PC-9 (cell line): ENCODE measurements at regions not wholly inside any gene's neighbourhood (a gene's known extent, or its start where the extent isn't known, plus 50 kb on each side); places are given as distances from the start of the nearest gene placed in this dataset.

Experiments
- EZH2 ChIP-seq: fragments of 200-600 bp; sonication (generic); IDR thresholded peaks from 2 replicates; pipeline ENCODE4 v1.8.0; 2017; ENCODE audit warnings: antibody characterized with exemption, low read depth
- TF ChIP-seq, protein P1 (sequence below): fragments of 200-600 bp; sonication (generic); conservative IDR thresholded peaks from 2 replicates; pipeline ENCODE4 v1.6.1; 2017; ENCODE audit warnings: mixed run types, antibody characterized with exemption, mild to moderate bottlenecking, moderate library complexity

DNA sequence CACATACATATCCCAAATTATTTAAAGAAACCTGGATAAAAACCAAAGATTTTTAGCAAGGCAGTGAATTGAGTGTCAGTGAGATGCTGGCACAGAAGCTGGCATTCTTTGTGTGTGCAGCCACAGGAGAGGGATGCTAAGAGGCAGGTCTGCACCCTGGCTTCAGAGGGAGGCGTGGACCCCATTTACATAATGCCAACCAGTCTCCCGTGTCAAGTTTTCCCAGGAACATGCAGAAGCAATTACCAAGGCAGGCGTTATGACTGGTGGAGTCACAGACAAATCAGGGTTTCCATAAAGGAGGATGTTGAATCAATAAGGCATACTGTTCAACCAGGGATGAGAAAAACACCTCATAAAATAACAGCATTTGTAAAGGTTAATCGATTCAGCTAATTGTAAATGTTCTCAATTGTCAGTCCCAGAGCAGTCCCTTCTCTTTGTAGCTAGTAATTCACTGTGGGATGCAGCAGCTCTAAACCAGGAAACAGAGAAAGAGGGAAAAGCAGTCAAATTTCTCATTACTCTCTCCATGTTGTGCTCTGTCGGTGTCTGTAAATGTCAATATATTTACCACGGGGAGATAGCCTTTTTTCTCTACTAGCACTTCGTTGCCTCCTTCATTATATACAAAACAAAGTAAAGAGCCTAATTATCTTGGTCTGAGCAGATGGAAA lies 452.4 kb upstream of the GRAMD2B start:
- TF ChIP-seq EZH2: no peak
- TF ChIP-seq, protein P1, sequence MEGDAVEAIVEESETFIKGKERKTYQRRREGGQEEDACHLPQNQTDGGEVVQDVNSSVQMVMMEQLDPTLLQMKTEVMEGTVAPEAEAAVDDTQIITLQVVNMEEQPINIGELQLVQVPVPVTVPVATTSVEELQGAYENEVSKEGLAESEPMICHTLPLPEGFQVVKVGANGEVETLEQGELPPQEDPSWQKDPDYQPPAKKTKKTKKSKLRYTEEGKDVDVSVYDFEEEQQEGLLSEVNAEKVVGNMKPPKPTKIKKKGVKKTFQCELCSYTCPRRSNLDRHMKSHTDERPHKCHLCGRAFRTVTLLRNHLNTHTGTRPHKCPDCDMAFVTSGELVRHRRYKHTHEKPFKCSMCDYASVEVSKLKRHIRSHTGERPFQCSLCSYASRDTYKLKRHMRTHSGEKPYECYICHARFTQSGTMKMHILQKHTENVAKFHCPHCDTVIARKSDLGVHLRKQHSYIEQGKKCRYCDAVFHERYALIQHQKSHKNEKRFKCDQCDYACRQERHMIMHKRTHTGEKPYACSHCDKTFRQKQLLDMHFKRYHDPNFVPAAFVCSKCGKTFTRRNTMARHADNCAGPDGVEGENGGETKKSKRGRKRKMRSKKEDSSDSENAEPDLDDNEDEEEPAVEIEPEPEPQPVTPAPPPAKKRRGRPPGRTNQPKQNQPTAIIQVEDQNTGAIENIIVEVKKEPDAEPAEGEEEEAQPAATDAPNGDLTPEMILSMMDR: no peak
